ENCODE measurements at regions not wholly inside any gene's neighbourhood (a gene's known extent, or its start where the extent isn't known, plus 50 kb on each side); places are given as distances from the start of the nearest gene placed in this dataset.

DNA sequence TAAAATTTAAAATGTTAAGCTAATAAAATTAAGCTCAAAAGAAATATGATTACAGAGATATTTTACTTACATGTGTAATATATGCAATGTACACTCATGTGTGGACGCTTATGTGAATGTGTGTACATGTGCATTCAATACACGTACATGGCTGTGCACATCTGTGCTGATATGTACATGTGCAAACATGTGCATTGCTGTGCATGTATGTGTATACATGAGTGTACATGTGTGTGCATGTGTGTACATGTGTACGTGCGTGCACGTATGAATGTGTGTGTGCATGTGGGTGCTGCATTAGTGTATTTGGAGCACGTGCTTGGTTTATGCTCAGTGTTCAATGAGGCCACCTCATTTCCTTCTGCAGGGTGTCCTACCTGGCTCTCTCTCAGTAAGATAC lies 88.2 kb upstream of the TMEM18 start:
- TF ChIP-seq, protein P1, sequence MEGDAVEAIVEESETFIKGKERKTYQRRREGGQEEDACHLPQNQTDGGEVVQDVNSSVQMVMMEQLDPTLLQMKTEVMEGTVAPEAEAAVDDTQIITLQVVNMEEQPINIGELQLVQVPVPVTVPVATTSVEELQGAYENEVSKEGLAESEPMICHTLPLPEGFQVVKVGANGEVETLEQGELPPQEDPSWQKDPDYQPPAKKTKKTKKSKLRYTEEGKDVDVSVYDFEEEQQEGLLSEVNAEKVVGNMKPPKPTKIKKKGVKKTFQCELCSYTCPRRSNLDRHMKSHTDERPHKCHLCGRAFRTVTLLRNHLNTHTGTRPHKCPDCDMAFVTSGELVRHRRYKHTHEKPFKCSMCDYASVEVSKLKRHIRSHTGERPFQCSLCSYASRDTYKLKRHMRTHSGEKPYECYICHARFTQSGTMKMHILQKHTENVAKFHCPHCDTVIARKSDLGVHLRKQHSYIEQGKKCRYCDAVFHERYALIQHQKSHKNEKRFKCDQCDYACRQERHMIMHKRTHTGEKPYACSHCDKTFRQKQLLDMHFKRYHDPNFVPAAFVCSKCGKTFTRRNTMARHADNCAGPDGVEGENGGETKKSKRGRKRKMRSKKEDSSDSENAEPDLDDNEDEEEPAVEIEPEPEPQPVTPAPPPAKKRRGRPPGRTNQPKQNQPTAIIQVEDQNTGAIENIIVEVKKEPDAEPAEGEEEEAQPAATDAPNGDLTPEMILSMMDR (conservative IDR thresholded peaks at IDR 0.05; ENCODE audit: low read length): no peak
- DNase-seq (ENCODE audit: low read depth): no peak
- no peak overlapping the region for H3K4me3 ChIP-seq (ENCODE audit: low read length)

DNA sequence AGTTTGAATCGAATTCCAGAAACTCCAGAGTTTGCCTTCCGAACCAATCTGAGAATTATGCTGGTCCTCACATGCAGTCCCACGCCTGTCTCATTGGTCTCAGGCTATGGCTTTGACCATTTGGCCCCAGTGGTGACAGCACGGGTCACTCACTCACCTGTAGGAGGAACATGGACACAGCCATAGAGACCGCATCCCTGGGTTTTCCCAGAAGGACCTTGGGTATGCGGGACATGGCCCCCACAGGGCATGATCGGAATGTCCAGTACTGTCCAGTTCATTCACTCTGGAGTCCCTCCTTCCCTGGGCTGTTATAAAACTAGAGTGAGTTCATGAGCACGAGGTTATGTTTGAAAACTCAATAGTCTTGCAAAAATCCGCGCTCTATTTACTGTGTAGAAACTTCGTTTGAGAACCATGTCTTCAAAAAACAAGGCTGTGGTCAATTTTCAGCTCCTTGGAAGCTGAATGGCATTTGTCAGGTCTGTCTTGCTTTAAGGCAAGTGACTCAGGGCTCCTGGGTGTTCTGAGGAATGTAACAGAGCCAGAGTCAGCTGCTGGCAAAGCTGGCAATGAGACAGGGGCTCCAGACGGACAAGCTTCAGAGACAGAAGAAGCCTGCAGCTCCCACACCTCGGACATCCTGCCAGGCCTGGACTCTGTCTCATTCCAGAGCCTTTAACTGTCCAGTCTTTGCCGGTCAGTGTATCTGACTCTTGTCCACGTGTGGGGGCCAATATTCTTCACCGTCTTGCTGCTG lies 86.7 kb upstream of the TMEM18 start:
- H3K4me3 ChIP-seq (ENCODE audit: low read length): no peak overlapping the region
- TF ChIP-seq, protein P1 (conservative IDR thresholded peaks at IDR 0.05; ENCODE audit: low read length): no peak
- peak; percentile 33 for DNase-seq (ENCODE audit: low read depth)

DNA sequence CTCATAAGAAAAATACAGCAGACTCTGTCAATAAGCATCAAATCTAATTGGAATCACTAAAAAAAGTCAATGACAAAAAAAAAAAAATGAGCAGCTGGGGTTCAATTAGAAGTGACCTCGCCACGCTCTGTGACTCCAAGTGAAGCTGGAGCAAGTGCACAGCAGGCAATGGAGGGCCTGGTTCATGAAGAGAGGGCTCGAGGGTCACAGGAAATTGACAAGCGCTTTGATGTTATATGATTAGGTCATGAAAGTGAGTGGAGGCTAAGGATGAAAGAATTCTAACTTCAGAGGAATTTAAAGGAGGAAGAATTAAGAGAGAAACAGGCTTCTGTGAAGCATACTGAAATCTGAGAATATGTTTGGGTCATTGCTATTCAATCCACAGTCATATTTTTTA lies 85.4 kb upstream of the TMEM18 start:
- H3K4me3 ChIP-seq (ENCODE audit: low read length): no peak overlapping the region
- no peak for DNase-seq (ENCODE audit: low read depth)
- TF ChIP-seq, protein P1 (conservative IDR thresholded peaks at IDR 0.05; ENCODE audit: low read length): no peak

DNA sequence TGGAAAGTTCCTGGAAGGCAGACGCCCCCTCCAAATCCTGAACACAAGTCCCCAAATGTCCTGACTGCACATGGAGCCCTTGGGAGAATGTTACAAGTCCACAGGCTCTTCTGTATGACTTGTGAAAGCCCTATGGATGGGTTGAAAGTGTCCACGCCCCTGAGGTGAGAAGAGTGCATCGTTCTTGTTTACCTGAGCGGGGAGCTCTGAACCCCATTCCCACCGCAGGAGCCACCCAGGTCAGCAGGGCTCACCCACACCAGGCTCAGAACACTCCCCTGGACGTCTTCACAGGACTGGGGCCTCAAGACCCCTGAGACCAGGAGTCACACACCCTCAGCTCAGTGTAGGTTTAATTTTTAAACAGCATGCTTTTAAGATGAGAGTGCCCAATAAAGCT lies 84.2 kb upstream of the TMEM18 start:
- TF ChIP-seq, protein P1 (conservative IDR thresholded peaks at IDR 0.05; ENCODE audit: low read length): no peak
- H3K4me3 ChIP-seq (ENCODE audit: low read length): no peak overlapping the region
- no peak for DNase-seq (ENCODE audit: low read depth)

DNA sequence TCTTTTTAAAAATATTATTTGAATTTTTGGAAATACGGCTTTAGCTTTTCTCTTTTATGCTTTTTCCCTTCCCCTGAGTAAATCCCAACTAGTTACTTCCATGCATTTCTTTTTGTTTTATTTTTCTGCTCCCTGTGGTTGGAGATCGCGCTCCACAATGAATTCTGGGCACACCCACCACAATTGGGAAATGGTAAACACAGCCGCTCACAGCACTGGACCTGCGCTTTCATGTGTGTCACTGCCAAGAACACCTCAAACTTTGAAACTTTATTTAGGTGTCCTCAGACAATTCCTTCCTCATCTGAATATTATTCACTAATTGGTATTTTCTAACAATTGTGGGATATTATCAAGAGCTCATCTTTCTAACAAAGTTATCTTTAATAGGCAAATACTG lies 82.8 kb upstream of the TMEM18 start:
- DNase-seq (ENCODE audit: low read depth): no peak
- TF ChIP-seq, protein P1 (conservative IDR thresholded peaks at IDR 0.05; ENCODE audit: low read length): no peak
- no peak overlapping the region for H3K4me3 ChIP-seq (ENCODE audit: low read length)

DNA sequence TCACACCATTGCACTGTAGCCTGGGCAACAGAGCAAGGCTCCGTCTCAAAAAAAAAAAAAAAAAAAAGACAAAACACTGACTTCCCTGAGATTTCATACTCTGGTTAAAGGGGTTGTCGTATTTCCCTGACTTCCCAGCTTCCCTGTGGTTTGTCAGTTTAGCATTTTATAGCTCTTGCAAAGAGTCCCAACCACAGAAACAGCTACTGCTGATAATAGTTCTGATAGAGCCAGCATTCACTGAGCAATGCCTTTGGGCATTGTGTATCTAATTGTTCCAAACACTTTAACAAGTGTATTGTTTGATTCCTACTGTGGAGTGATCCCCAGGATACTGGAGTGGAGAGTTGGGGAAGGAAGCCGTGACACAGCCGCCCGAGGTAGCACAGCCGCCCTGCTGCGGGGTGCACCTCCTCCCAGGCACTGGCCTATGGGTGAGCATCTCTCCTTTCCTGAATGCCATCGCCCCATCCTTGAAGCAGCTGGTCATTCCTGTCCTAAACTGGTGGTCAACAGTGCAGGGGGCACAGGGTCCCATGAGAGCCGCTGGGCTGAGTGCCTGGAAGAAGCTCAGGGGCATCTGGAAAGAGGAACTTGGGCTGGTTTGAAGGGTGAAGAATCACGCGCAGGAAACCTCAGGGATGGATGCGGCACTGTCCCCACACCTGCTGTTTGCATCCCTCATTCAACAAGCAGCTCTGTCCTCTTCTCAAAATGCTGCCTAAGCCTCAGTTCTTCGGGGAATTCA lies 81.0 kb upstream of the TMEM18 start:
- DNase-seq (ENCODE audit: low read depth): no peak
- TF ChIP-seq, protein P1 (conservative IDR thresholded peaks at IDR 0.05; ENCODE audit: low read length): no peak

DNA sequence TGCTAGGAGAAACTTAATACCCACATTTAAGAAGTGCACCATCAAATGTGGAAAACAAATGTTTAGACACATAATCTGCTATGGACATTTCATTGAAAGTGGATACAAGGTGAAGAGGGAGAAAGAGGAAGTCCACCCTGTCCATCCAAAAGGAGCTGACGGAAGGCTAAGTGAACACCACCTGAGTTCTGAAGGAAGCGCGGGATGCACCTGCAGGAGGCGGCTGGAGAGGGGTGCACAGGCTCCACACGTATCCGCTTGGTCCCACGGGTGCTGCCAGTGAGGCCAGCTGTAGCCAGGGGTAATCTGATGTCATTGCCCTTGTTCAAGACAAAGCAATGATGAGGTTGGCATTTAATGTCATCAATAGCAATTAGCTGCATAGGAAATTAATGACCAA lies 75.9 kb upstream of the TMEM18 start:
- no peak overlapping the region for H3K4me3 ChIP-seq (ENCODE audit: low read length)
- no peak for DNase-seq (ENCODE audit: low read depth)
- TF ChIP-seq, protein P1 (conservative IDR thresholded peaks at IDR 0.05; ENCODE audit: low read length): no peak

More for the DNA sequence above, 81.0 kb upstream of the TMEM18 start:
- no peak overlapping the region for H3K4me3 ChIP-seq (ENCODE audit: low read length)
